Activated naive CD8-positive, alpha-beta T cell treated with anti-CD3 and anti-CD28 coated beads for 36 hours (primary cell): ENCODE measurements at regions not wholly inside any gene's neighbourhood (a gene's known extent, or its start where the extent isn't known, plus 50 kb on each side); places are given as distances from the start of the nearest gene placed in this dataset.
"Not testable (repeated sequence)": the region's sequence is repeated elsewhere in the genome, so short reads cannot be mapped to it uniquely, and the experiment has no call there.

ENCODE experiments used
- DNase-seq: peaks from one replicate; pipeline ENCODE4 v3.0.0; 2021
- H3K27ac Mint-ChIP-seq: one replicate; pipeline ENCODE4 v1.8.0; 2022; ENCODE audit warnings: mild to moderate bottlenecking, moderate library complexity, mixed read lengths
- H3K27me3 Mint-ChIP-seq: one replicate; pipeline ENCODE4 v1.8.0; 2022; ENCODE audit warnings: mild to moderate bottlenecking, mixed read lengths
- H3K36me3 Mint-ChIP-seq: one replicate; pipeline ENCODE4 v1.8.0; 2021; ENCODE audit warnings: mild to moderate bottlenecking, mixed read lengths
- H3K4me1 Mint-ChIP-seq: one replicate; pipeline ENCODE4 v1.8.0; 2021; ENCODE audit warnings: mixed read lengths
- H3K4me3 Mint-ChIP-seq: one replicate; pipeline ENCODE4 v1.8.0; 2022; ENCODE audit warnings: mild to moderate bottlenecking, moderate library complexity, mixed read lengths
- H3K9me3 Mint-ChIP-seq: one replicate; pipeline ENCODE4 v1.8.0; 2022; ENCODE audit warnings: mixed read lengths

GRCh38 chr9:62858240-62858639 is 1668.4 kb downstream of the SPATA31A7 start:
- H3K4me1 Mint-ChIP-seq, H3K36me3 Mint-ChIP-seq, DNase-seq, H3K27ac Mint-ChIP-seq, H3K4me3 Mint-ChIP-seq, H3K9me3 Mint-ChIP-seq: not testable (repeated sequence)
- peaks cover 37% of the 10 kb centered on the region for H3K27me3 Mint-ChIP-seq

GRCh38 chr9:62860939-62861860 is 1671.4 kb downstream of the SPATA31A7 start:
- H3K9me3 Mint-ChIP-seq, H3K4me3 Mint-ChIP-seq, DNase-seq, H3K36me3 Mint-ChIP-seq, H3K27ac Mint-ChIP-seq, H3K4me1 Mint-ChIP-seq: not testable (repeated sequence)
- H3K27me3 Mint-ChIP-seq = peaks cover 61% of the 10 kb centered on the region

GRCh38 chr9:62862180-62862579 is 1672.3 kb downstream of the SPATA31A7 start:
- not testable (repeated sequence) for H3K27ac Mint-ChIP-seq, H3K4me3 Mint-ChIP-seq, H3K36me3 Mint-ChIP-seq, H3K4me1 Mint-ChIP-seq, H3K9me3 Mint-ChIP-seq, DNase-seq
- peaks cover 63% of the 10 kb centered on the region for H3K27me3 Mint-ChIP-seq

- H3K27ac Mint-ChIP-seq, H3K4me3 Mint-ChIP-seq, H3K36me3 Mint-ChIP-seq, DNase-seq, H3K4me1 Mint-ChIP-seq, H3K9me3 Mint-ChIP-seq: not testable (repeated sequence)
- H3K27me3 Mint-ChIP-seq = peaks cover 63% of the 10 kb centered on the region
These were observed 1673.5 kb downstream of the SPATA31A7 start for GRCh38 chr9:62863319-62863718.

- H3K4me1 Mint-ChIP-seq, H3K36me3 Mint-ChIP-seq, H3K27ac Mint-ChIP-seq, H3K4me3 Mint-ChIP-seq, H3K9me3 Mint-ChIP-seq, DNase-seq: not testable (repeated sequence)
- H3K27me3 Mint-ChIP-seq = peaks cover 65% of the 10 kb centered on the region
These were observed 1674.0 kb downstream of the SPATA31A7 start for GRCh38 chr9:62863867-62864266.

- H3K4me1 Mint-ChIP-seq, H3K27ac Mint-ChIP-seq, H3K36me3 Mint-ChIP-seq, H3K4me3 Mint-ChIP-seq, H3K9me3 Mint-ChIP-seq, DNase-seq: not testable (repeated sequence)
- peaks cover 65% of the 10 kb centered on the region for H3K27me3 Mint-ChIP-seq
These were observed 1674.9 kb downstream of the SPATA31A7 start for GRCh38 chr9:62864481-62865469.

- DNase-seq, H3K36me3 Mint-ChIP-seq, H3K4me3 Mint-ChIP-seq, H3K4me1 Mint-ChIP-seq, H3K9me3 Mint-ChIP-seq, H3K27ac Mint-ChIP-seq: not testable (repeated sequence)
- H3K27me3 Mint-ChIP-seq = peaks cover 50% of the 10 kb centered on the region
These were observed 1679.2 kb downstream of the SPATA31A7 start for GRCh38 chr9:62869061-62869460.

- not testable (repeated sequence) for H3K4me1 Mint-ChIP-seq, H3K4me3 Mint-ChIP-seq, H3K27ac Mint-ChIP-seq, H3K36me3 Mint-ChIP-seq, H3K9me3 Mint-ChIP-seq, DNase-seq
- H3K27me3 Mint-ChIP-seq = peaks cover 35% of the 10 kb centered on the region
These were observed 1681.9 kb downstream of the SPATA31A7 start for GRCh38 chr9:62871765-62872164.

GRCh38 chr9:62874213-62874612 is 1684.4 kb downstream of the SPATA31A7 start:
- peaks cover 33% of the 10 kb centered on the region for H3K27me3 Mint-ChIP-seq
- H3K4me1 Mint-ChIP-seq, H3K27ac Mint-ChIP-seq, H3K36me3 Mint-ChIP-seq, DNase-seq, H3K9me3 Mint-ChIP-seq, H3K4me3 Mint-ChIP-seq: not testable (repeated sequence)

- peaks cover 35% of the 10 kb centered on the region for H3K27me3 Mint-ChIP-seq
- H3K9me3 Mint-ChIP-seq, H3K4me1 Mint-ChIP-seq, H3K4me3 Mint-ChIP-seq, H3K27ac Mint-ChIP-seq, DNase-seq, H3K36me3 Mint-ChIP-seq: not testable (repeated sequence)
These were observed 1685.1 kb downstream of the SPATA31A7 start for GRCh38 chr9:62874745-62875599.

GRCh38 chr9:62877552-62877951 is 1687.7 kb downstream of the SPATA31A7 start:
- DNase-seq, H3K4me3 Mint-ChIP-seq, H3K9me3 Mint-ChIP-seq, H3K4me1 Mint-ChIP-seq, H3K36me3 Mint-ChIP-seq, H3K27ac Mint-ChIP-seq: not testable (repeated sequence)
- H3K27me3 Mint-ChIP-seq = peaks cover 39% of the 10 kb centered on the region

GRCh38 chr9:62877987-62878386 is 1688.2 kb downstream of the SPATA31A7 start:
- H3K36me3 Mint-ChIP-seq, H3K27ac Mint-ChIP-seq, DNase-seq, H3K4me1 Mint-ChIP-seq, H3K9me3 Mint-ChIP-seq, H3K4me3 Mint-ChIP-seq: not testable (repeated sequence)
- H3K27me3 Mint-ChIP-seq = peaks cover 43% of the 10 kb centered on the region

GRCh38 chr9:62880453-62880852 is 1690.6 kb downstream of the SPATA31A7 start:
- not testable (repeated sequence) for DNase-seq, H3K9me3 Mint-ChIP-seq, H3K27ac Mint-ChIP-seq, H3K36me3 Mint-ChIP-seq, H3K4me1 Mint-ChIP-seq, H3K4me3 Mint-ChIP-seq
- H3K27me3 Mint-ChIP-seq = peaks cover 39% of the 10 kb centered on the region

GRCh38 chr9:62880971-62881370 is 1691.1 kb downstream of the SPATA31A7 start:
- not testable (repeated sequence) for H3K27ac Mint-ChIP-seq, H3K36me3 Mint-ChIP-seq, H3K4me1 Mint-ChIP-seq, DNase-seq, H3K9me3 Mint-ChIP-seq, H3K4me3 Mint-ChIP-seq
- H3K27me3 Mint-ChIP-seq = peaks cover 39% of the 10 kb centered on the region
